ENCODE measurements at regions not wholly inside any gene's neighbourhood (a gene's known extent, or its start where the extent isn't known, plus 50 kb on each side); places are given as distances from the start of the nearest gene placed in this dataset.

DNA sequence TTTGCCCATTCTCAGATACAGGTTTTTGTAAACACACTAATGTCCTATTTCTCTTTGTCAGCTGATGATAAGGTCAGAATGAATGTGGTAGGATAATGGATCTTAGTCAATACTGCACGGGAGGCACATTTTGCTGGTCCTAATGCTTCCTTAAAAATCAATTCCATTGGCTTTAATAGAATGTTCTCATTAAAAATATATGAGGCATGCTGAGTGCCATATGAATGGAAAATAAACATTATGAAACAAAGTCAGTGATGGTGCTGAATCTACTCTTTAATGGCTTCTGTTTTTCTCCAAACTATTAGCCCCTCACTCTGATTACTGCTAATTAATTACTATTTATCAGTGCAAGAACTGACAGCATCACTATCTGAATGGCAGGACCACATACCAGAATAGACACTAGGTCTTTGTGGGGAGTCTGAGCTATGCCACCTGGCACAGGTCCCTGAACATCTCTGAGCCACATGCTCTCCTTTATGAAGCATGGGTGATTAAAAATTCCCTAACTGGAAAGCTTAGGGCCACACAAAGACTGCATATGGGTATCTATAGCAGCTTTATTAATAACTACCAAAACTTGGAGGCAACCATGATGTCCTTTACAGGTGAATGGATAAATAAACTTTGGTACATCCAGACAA lies 278.9 kb downstream of the MEX3B start:
- TF ChIP-seq EZH2 (IDR thresholded peaks at IDR 0.05; ENCODE audit: borderline replicate concordance) = no peak
- TF ChIP-seq EZH2phosphoT487 (IDR thresholded peaks at IDR 0.05; ENCODE audit: low read depth, severe bottlenecking, unreplicated experiment) = no peak
- TF ChIP-seq, protein P1, sequence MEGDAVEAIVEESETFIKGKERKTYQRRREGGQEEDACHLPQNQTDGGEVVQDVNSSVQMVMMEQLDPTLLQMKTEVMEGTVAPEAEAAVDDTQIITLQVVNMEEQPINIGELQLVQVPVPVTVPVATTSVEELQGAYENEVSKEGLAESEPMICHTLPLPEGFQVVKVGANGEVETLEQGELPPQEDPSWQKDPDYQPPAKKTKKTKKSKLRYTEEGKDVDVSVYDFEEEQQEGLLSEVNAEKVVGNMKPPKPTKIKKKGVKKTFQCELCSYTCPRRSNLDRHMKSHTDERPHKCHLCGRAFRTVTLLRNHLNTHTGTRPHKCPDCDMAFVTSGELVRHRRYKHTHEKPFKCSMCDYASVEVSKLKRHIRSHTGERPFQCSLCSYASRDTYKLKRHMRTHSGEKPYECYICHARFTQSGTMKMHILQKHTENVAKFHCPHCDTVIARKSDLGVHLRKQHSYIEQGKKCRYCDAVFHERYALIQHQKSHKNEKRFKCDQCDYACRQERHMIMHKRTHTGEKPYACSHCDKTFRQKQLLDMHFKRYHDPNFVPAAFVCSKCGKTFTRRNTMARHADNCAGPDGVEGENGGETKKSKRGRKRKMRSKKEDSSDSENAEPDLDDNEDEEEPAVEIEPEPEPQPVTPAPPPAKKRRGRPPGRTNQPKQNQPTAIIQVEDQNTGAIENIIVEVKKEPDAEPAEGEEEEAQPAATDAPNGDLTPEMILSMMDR (IDR thresholded peaks at IDR 0.05; ENCODE audit: poor library complexity) = no peak
- no peak overlapping the region for H3K4me3 ChIP-seq

DNA sequence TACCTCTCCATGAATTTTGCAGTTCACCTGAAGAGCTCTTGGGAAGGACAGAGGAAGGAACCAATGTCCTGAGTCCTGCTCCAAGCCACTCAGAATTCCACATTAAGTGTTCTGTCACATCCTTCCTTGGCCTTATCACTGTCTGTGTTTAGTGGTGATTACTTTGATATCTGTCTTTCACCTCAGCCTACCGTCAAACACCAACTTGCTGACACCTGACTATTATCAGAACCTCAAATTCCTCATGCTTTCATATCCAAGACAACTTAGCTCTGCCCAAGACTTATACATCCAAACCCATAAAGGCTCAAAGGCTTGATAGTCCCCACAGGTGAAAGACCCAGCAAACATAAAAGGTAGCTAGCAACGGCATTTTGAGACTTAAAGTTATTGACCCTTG lies 280.0 kb downstream of the MEX3B start:
- Histone ChIP-seq H3K4me3 (no peak overlapping the region), H3K9me2 (replicated peaks; ENCODE audit: insufficient read depth) (no peaks in the 10 kb centered on the region), H2AFZ (no peak overlapping the region), H3K4me1 (ENCODE audit: insufficient read depth) (no peaks in the 10 kb centered on the region), H3K4me2 (no peak overlapping the region), H3K9me3 (ENCODE audit: low read depth) (no peaks in the 10 kb centered on the region), H4K20me1 (ENCODE audit: insufficient read depth, poor library complexity, severe bottlenecking) (no peaks in the 10 kb centered on the region), H3K79me2 (no peaks in the 10 kb centered on the region), H3K36me3 (replicated peaks; ENCODE audit: insufficient read depth, low read depth) (no peaks in the 10 kb centered on the region), H3K27ac (no peak overlapping the region), H3K27me3 (peaks cover 6% of the 10 kb centered on the region)
- no peak for DNase-seq (ENCODE audit: low spot score)
- WGBS (ENCODE audit: low lambda C conversion rate, missing lambda C conversion rate) = 57% methylated on average over 2 of the region's 2 CpGs
- no peak for TF ChIP-seq EZH2 (IDR thresholded peaks at IDR 0.05; ENCODE audit: borderline replicate concordance)
- TF ChIP-seq EZH2phosphoT487 (IDR thresholded peaks at IDR 0.05; ENCODE audit: low read depth, severe bottlenecking, unreplicated experiment) = no peak
- TF ChIP-seq, protein P1 (IDR thresholded peaks at IDR 0.05; ENCODE audit: poor library complexity) = no peak

More for the DNA sequence above, 278.9 kb downstream of the MEX3B start:
- Histone ChIP-seq H3K4me2 (no peak overlapping the region), H4K20me1 (ENCODE audit: insufficient read depth, poor library complexity, severe bottlenecking) (no peaks in the 10 kb centered on the region), H3K36me3 (replicated peaks; ENCODE audit: insufficient read depth, low read depth) (no peaks in the 10 kb centered on the region), H3K9me2 (replicated peaks; ENCODE audit: insufficient read depth) (no peaks in the 10 kb centered on the region), H2AFZ (no peak overlapping the region), H3K27me3 (peaks cover 5% of the 10 kb centered on the region), H3K9me3 (ENCODE audit: low read depth) (no peaks in the 10 kb centered on the region), H3K27ac (no peak overlapping the region), H3K79me2 (no peaks in the 10 kb centered on the region), H3K4me1 (ENCODE audit: insufficient read depth) (no peaks in the 10 kb centered on the region)
- 46% methylated on average over 1 of the region's 1 CpG for WGBS (ENCODE audit: low lambda C conversion rate, missing lambda C conversion rate)
- DNase-seq (ENCODE audit: low spot score) = no peak

DNA sequence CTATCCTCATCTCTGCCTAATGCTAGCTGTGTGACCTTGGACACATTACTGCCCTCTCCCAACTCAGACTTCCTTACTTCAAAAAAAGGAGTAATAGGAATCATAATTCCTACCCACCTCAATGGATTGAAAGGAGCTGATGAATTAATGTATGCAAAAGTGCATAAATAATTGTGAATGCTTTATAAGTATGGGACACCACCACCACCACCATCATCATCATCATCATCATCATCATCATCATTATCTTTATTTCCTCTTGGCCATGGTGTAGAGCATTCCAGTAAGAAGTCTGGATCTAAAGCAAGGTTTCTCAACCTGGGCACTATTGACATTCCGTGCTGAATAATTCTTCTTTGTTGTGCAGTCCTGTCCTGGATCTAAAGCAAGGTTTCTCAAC lies 282.5 kb downstream of the MEX3B start:
- WGBS (ENCODE audit: low lambda C conversion rate, missing lambda C conversion rate) = 100% methylated on average over 1 of the region's 1 CpG
- Histone ChIP-seq H3K4me2 (no peak overlapping the region), H3K9me3 (ENCODE audit: low read depth) (no peaks in the 10 kb centered on the region), H3K27me3 (peaks cover 6% of the 10 kb centered on the region), H4K20me1 (ENCODE audit: insufficient read depth, poor library complexity, severe bottlenecking) (no peaks in the 10 kb centered on the region), H3K4me3 (no peak overlapping the region), H2AFZ (no peak overlapping the region), H3K27ac (no peak overlapping the region), H3K36me3 (replicated peaks; ENCODE audit: insufficient read depth, low read depth) (no peaks in the 10 kb centered on the region), H3K9me2 (replicated peaks; ENCODE audit: insufficient read depth) (no peaks in the 10 kb centered on the region), H3K4me1 (ENCODE audit: insufficient read depth) (no peaks in the 10 kb centered on the region), H3K79me2 (no peaks in the 10 kb centered on the region)
- TF ChIP-seq EZH2phosphoT487 (IDR thresholded peaks at IDR 0.05; ENCODE audit: low read depth, severe bottlenecking, unreplicated experiment) (no peak), EZH2 (IDR thresholded peaks at IDR 0.05; ENCODE audit: borderline replicate concordance) (no peak)
- TF ChIP-seq, protein P1 (IDR thresholded peaks at IDR 0.05; ENCODE audit: poor library complexity) = no peak
- no peak for DNase-seq (ENCODE audit: low spot score)

Measured in hepatocyte (in vitro differentiated cells).